HepG2 (cell line): ENCODE measurements at regions not wholly inside any gene's neighbourhood (a gene's known extent, or its start where the extent isn't known, plus 50 kb on each side); places are given as distances from the start of the nearest gene placed in this dataset.

ENCODE experiments used
- ATAC-seq: fragments of 200-7000 bp; cut with Tn5 transposase; 3 replicates; pipeline ENCODE4 v1.9.1; 2020; ENCODE audit warnings: mild to moderate bottlenecking, moderate library complexity
- BruUV-seq: library from RNA; stranded (reverse); fragments of 400-500 nt; replicated peaks from 2 replicates; lab custom pipeline; 2021; lab: Mats Ljungman, UMichigan
- CTCF ChIA-PET: fragments of 300-600 bp; formaldehyde crosslinking; extraction: SDS; loops from one replicate; lab custom pipeline; 2021; ENCODE audit warnings: low total read pairs, inconsistent platforms, low intra/inter-chr PET ratio; lab: Yijun Ruan, JAX
- POLR2A ChIA-PET: fragments of 350-600 bp; sonication (Branson Sonifier 250); formaldehyde crosslinking; loops from one replicate; lab custom pipeline; 2020; ENCODE audit warnings: antibody characterized with exemption, inconsistent platforms; lab: Yijun Ruan, JAX
- DNase-seq: peaks from one replicate; pipeline ENCODE4 v3.0.0-alpha.2; 2015; ENCODE audit warnings: low spot score
- FAIRE-seq: peaks from 3 replicates; lab custom pipeline; 2011; peaks lifted over from hg19 to GRCh38; lab: Jason Lieb, UNC
- H2AFZ ChIP-seq: one replicate; pipeline ENCODE4 v1.6.1; 2011; ENCODE audit warnings: low read length, inconsistent platforms
- H3K27ac ChIP-seq: fragments of 300-600 bp; 3 replicates; pipeline ENCODE4 v1.8.0; 2011; ENCODE audit warnings: mixed run types, mild to moderate bottlenecking, mixed read lengths, low read length, inconsistent platforms; ENCODE audit not compliant: insufficient read depth; ENCODE audit errors: extremely low read length
- H3K27me3 ChIP-seq, 2 experiments: fragments of 200-600 bp in 1 of 2; 2 replicates in 1 of 2; 3 replicates in 1 of 2; pipeline versions ENCODE4 v1.6.0 to v1.8.0; 2011; ENCODE audit warnings: low read length in 2 of 2, mild to moderate bottlenecking in 2 of 2, moderate library complexity in 2 of 2, inconsistent platforms in 1 of 2; ENCODE audit not compliant: insufficient read depth in 2 of 2, control insufficient read depth in 1 of 2
- H3K36me3 ChIP-seq, 2 experiments: fragments of 200-600 bp in 1 of 2; replicated peaks in 1 of 2; 2 replicates in 1 of 2; 3 replicates in 1 of 2; pipeline versions ENCODE4 v1.5.1 to v1.8.0; 2011; ENCODE audit warnings: low read length in 2 of 2, inconsistent platforms in 1 of 2; ENCODE audit not compliant: insufficient read depth in 2 of 2, control insufficient read depth in 1 of 2
- H3K4me1 ChIP-seq: 2 replicates; pipeline ENCODE4 v1.5.1; 2012; ENCODE audit warnings: low read length, inconsistent platforms; ENCODE audit not compliant: insufficient read depth
- H3K4me2 ChIP-seq: 2 replicates; pipeline ENCODE4 v1.6.0; 2011; ENCODE audit warnings: low read depth, low read length, inconsistent platforms
- H3K4me3 ChIP-seq, 3 experiments: fragments of 200-600 bp in 1 of 3; sonication (generic), shearing (Covaris generic) in 1 of 3; replicated peaks in 1 of 3; 2 replicates each; pipeline ENCODE4 v1.5.1; 2011 to 2016; ENCODE audit warnings: low read length in 3 of 3, inconsistent platforms in 2 of 3, low read depth in 2 of 3, mild to moderate bottlenecking in 2 of 3, control low read depth in 1 of 3, mixed read lengths in 1 of 3; ENCODE audit not compliant: insufficient read depth in 1 of 3
- H3K79me2 ChIP-seq: one replicate; pipeline ENCODE4 v1.6.1; 2011; ENCODE audit warnings: low read length, inconsistent platforms; ENCODE audit not compliant: insufficient read depth
- H3K9ac ChIP-seq: 2 replicates; pipeline ENCODE4 v1.6.0; 2011; ENCODE audit warnings: mild to moderate bottlenecking, low read depth, low read length, inconsistent platforms; ENCODE audit not compliant: insufficient read depth
- H3K9me3 ChIP-seq: 2 replicates; pipeline ENCODE4 v1.5.1; 2012; ENCODE audit warnings: mild to moderate bottlenecking, low read length
- H4K20me1 ChIP-seq: 2 replicates; pipeline ENCODE4 v1.6.0; 2011; ENCODE audit warnings: inconsistent platforms, mild to moderate bottlenecking, low read length, moderate library complexity; ENCODE audit not compliant: insufficient read depth
- BRD4 ChIP-seq: sonication (generic); formaldehyde crosslinking; IDR thresholded peaks from 2 replicates; pipeline ENCODE4 v1.4.0; 2020; ENCODE audit warnings: missing genetic modification reagents
- FOXJ3 ChIP-seq: sonication (generic); formaldehyde crosslinking; IDR thresholded peaks from 2 replicates; pipeline ENCODE4 v1.4.0; 2020; ENCODE audit warnings: missing genetic modification reagents, mild to moderate bottlenecking, borderline replicate concordance
- NFKB2 ChIP-seq: sonication (generic); formaldehyde crosslinking; IDR thresholded peaks from 2 replicates; pipeline ENCODE4 v1.4.0; 2020; ENCODE audit warnings: missing genetic modification reagents, borderline replicate concordance
- SP2 ChIP-seq: sonication (generic); formaldehyde crosslinking; IDR thresholded peaks from 2 replicates; pipeline ENCODE4 v1.5.1; 2020; ENCODE audit warnings: mild to moderate bottlenecking, missing genetic modification reagents
- ZEB1 ChIP-seq: IDR thresholded peaks from 2 replicates; pipeline ENCODE4 v1.6.1; 2012; ENCODE audit warnings: mild to moderate bottlenecking, low read depth, inconsistent platforms; ENCODE audit not compliant: insufficient replicate concordance
- ZNF253 ChIP-seq: sonication (generic); formaldehyde crosslinking; IDR thresholded peaks from 2 replicates; pipeline ENCODE4 v1.8.0; 2022; ENCODE audit warnings: mild to moderate bottlenecking, missing genetic modification reagents, borderline replicate concordance
- ZNF550 ChIP-seq: sonication (generic); formaldehyde crosslinking; IDR thresholded peaks from 2 replicates; pipeline ENCODE4 v1.4.0; 2020; ENCODE audit warnings: mild to moderate bottlenecking, missing genetic modification reagents, borderline replicate concordance
- WGBS: methylation state at CpG from one replicate; pipeline ENCODE4 v1.1.6; 2017; ENCODE audit warnings: low lambda C conversion rate; 5-methylcytosine and 5-hydroxymethylcytosine counted together
- in situ Hi-C: cut with HindIII; loops from 2 replicates; pipeline ENCODE4 v1.10.0; 2017; ENCODE audit warnings: low pct_unique_long_range_greater_than_20kb; ENCODE audit not compliant: extremely low pct_ligation_motif_present
- intact Hi-C: fragments of 100-400 bp; cut with micrococcal nuclease; formaldehyde crosslinking; loops from one replicate; pipeline ENCODE4 v1.10.0; 2022; ENCODE audit not compliant: unreplicated experiment
- TF ChIP-seq, protein P1 (sequence below): IDR thresholded peaks from 2 replicates; pipeline ENCODE4 v1.6.1; 2016; ENCODE audit warnings: missing biosample characterization, missing genetic modification reagents, low read depth

DNA sequence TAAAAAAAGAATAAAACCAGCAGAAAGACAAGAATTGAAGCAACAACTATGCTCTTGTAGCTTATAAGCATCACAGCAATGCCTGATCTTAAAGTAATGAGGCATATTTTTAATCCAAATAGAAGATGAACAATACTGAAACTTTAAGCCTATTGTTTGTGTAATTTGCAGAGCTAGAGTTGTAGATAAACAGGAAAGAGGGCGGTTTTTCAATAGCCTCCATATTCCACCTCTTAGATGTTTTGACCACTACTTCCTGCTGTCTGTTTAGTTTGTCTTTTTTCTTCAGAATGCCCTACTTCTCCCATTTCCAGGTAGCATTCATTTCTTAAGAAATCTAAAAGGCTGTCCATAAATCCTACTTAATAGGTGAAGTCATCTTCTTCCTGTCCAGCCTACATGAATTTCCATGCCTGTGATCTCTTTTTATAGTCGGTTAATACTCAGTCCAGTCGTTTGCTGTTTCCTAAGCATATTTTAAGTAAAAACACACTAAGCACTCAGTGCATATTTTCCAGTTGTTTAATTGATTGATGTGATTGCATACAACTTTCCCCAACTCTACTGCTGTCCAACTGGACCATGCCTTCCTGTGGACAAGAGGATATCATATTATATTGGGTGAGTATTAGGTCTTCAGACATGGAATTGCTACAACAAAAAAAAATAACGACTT, 308.1 kb downstream of the TFEC start (continued):
- TF ChIP-seq, protein P1, sequence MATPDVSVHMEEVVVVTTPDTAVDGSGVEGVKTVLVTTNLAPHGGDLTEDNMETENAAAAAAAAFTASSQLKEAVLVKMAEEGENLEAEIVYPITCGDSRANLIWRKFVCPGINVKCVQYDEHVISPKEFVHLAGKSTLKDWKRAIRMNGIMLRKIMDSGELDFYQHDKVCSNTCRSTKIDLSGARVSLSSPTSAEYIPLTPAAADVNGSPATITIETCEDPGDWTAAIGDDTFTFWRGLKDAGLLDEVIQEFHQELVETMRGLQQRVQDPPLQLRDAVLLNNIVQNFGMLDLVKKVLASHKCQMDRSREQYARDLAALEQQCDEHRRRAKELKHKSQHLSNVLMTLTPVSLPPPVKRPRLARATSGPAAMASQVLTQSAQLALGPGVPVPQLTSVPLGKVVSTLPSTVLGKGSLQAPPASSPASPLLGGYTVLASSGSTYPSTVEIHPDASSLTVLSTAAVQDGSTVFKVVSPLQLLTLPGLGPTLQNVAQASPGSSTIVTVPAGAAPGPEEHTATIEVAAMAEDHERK: no peak
- TF ChIP-seq BRD4 (no peak), SP2 (CRISPR knock-in tag) (no peak), FOXJ3 (CRISPR knock-in tag) (no peak), NFKB2 (no peak)

DNA sequence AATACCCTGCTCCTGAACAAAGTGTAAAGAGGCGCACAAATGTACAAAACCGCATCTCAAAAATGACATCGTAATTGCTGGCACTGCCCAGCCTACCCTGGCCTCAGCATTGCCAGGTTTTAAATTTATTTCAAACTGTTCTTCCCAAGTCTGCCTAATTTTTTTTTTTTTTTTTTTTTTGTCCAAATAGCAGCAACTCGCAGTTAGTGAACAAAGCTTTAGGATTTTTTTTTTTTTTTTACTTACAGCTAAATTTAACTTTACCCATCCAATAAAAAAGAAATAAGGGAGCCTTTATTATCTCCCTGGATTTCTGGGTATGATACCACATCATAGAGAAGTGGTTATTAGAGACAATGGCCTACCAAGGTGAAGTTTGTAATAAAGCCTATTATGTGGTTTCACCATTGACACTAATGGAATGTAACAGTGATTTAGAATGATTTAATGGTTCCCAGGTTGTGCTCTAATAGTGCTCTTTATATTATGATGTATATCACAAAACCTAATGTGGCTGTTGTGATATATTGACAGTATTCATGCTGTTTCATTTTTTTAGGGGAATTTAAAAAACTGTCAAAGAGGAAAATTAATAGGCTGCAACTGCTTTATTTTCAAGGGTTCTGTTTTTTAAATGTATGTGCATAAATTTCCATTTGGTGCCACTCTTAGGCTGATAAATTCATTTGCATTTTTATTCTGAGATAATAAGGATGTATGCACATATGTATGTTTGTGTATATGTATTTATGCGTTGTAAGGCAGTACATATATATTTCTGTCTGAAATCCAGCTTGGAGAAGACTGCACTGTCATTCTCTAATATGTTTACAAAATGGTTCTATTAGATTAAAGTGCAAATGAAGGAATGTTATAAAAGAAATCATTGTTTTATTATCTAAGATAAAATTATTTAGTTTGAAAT, 309.0 kb downstream of the TFEC start:
- no peaks in the 10 kb centered on the region for H3K36me3 ChIP-seq
- no peaks in the 10 kb centered on the region for H3K79me2 ChIP-seq
- FAIRE-seq: no peak
- intact Hi-C loops: no loop called here
- no peak overlapping the region for H3K4me3 ChIP-seq
- TF ChIP-seq ZEB1 (no peak), ZNF253 (no peak), ZNF550 (CRISPR knock-in tag) (no peak)
- TF ChIP-seq, all 625 proteins: peak for 0
- no peak for DNase-seq
- ChIA-PET POLR2A (no interaction called here), CTCF (no interaction called here)
- no TSS peak for BruUV-seq
- Histone ChIP-seq H3K4me2 (no peak overlapping the region), H3K9ac (no peak overlapping the region), H3K27me3 (no peaks in the 10 kb centered on the region), H3K9me3 (no peaks in the 10 kb centered on the region), H3K27ac (no peak overlapping the region), H4K20me1 (no peaks in the 10 kb centered on the region), H3K4me1 (no peaks in the 10 kb centered on the region), H2AFZ (no peak overlapping the region)
- ATAC-seq: no peak
- in situ Hi-C loops: loop anchor here (25.0 kb wide), 1 partner anchor 359 kb away; no protein-coding TSS in a partner anchor
- WGBS: 1% methylated on average over 5 of the region's 5 CpGs
